H9 (cell line): ENCODE measurements at regions not wholly inside any gene's neighbourhood (a gene's known extent, or its start where the extent isn't known, plus 50 kb on each side); places are given as distances from the start of the nearest gene placed in this dataset.

Experiments used
- DNase-seq: peaks from one replicate; pipeline ENCODE4 v3.0.0-alpha.2; 2017
- H2AFZ ChIP-seq: one replicate; pipeline ENCODE4 v1.6.1; 2013; ENCODE audit warnings: mild to moderate bottlenecking, low read length, control low read depth, moderate library complexity
- H2AK5ac ChIP-seq: 2 replicates; pipeline ENCODE4 v1.6.1; 2013; ENCODE audit warnings: low read length, control low read depth, mixed read lengths; ENCODE audit not compliant: insufficient read length
- H2BK120ac ChIP-seq: one replicate; pipeline ENCODE4 v1.6.1; 2013; ENCODE audit warnings: low read depth, mild to moderate bottlenecking, low read length, control low read depth, inconsistent platforms; ENCODE audit not compliant: poor library complexity, severe bottlenecking
- H2BK12ac ChIP-seq: 2 replicates; pipeline ENCODE4 v1.6.1; 2013; ENCODE audit warnings: low read length, control low read depth, mixed read lengths, low read depth; ENCODE audit not compliant: insufficient read length
- H2BK15ac ChIP-seq: 2 replicates; pipeline ENCODE4 v1.6.1; 2013; ENCODE audit warnings: low read depth, low read length, control low read depth
- H2BK20ac ChIP-seq: one replicate; pipeline ENCODE4 v1.6.1; 2013; ENCODE audit warnings: low read depth, mild to moderate bottlenecking, low read length, control low read depth, inconsistent platforms; ENCODE audit not compliant: poor library complexity, severe bottlenecking
- H2BK5ac ChIP-seq: 2 replicates; pipeline ENCODE4 v1.6.1; 2013; ENCODE audit warnings: low read length, control low read depth, mixed read lengths; ENCODE audit not compliant: insufficient read length
- H3K14ac ChIP-seq: 2 replicates; pipeline ENCODE4 v1.6.1; 2013; ENCODE audit warnings: low read length, control low read depth; ENCODE audit not compliant: insufficient read depth
- H3K18ac ChIP-seq: 2 replicates; pipeline ENCODE4 v1.6.1; 2013; ENCODE audit warnings: low read depth, mild to moderate bottlenecking, mixed read lengths, low read length, control low read depth; ENCODE audit not compliant: insufficient read length
- H3K23ac ChIP-seq: 2 replicates; pipeline ENCODE4 v1.6.1; 2013; ENCODE audit warnings: low read length, control low read depth, mixed read lengths, low read depth; ENCODE audit not compliant: insufficient read length
- H3K23me2 ChIP-seq: 2 replicates; pipeline ENCODE4 v1.6.1; 2013; ENCODE audit warnings: low read depth, mild to moderate bottlenecking, mixed read lengths, low read length, control low read depth; ENCODE audit not compliant: insufficient read length, poor library complexity, severe bottlenecking
- H3K27ac ChIP-seq: 2 replicates; pipeline ENCODE4 v1.5.1; 2013; ENCODE audit warnings: low read length, control low read depth, mixed read lengths, low read depth; ENCODE audit not compliant: insufficient read length
- H3K27me3 ChIP-seq: 2 replicates; pipeline ENCODE4 v1.6.1; 2013; ENCODE audit warnings: low read length, control low read depth, inconsistent platforms; ENCODE audit not compliant: insufficient read depth
- H3K4ac ChIP-seq: 2 replicates; pipeline ENCODE4 v1.6.1; 2013; ENCODE audit warnings: low read depth, mild to moderate bottlenecking, control low read depth, inconsistent platforms, low read length, moderate library complexity
- H3K4me1 ChIP-seq: 2 replicates; pipeline ENCODE4 v1.6.1; 2013; ENCODE audit warnings: low read length, control low read depth, inconsistent platforms; ENCODE audit not compliant: insufficient read depth
- H3K4me2 ChIP-seq: 2 replicates; pipeline ENCODE4 v1.6.1; 2013; ENCODE audit warnings: low read length, control low read depth, mixed read lengths; ENCODE audit not compliant: insufficient read length, insufficient read depth
- H3K56ac ChIP-seq: 2 replicates; pipeline ENCODE4 v1.6.1; 2013; ENCODE audit warnings: low read depth, mild to moderate bottlenecking, mixed read lengths, low read length, control low read depth; ENCODE audit not compliant: insufficient read length
- H3K79me1 ChIP-seq: 2 replicates; pipeline ENCODE4 v1.6.1; 2013; ENCODE audit warnings: low read depth, mild to moderate bottlenecking, moderate library complexity, low read length, control low read depth, inconsistent platforms; ENCODE audit not compliant: insufficient read depth, poor library complexity, severe bottlenecking
- H3K79me2 ChIP-seq: 2 replicates; pipeline ENCODE4 v1.6.1; 2013; ENCODE audit warnings: low read length, control low read depth, inconsistent platforms; ENCODE audit not compliant: insufficient read depth
- H3K9ac ChIP-seq: 2 replicates; pipeline ENCODE4 v1.6.1; 2013; ENCODE audit warnings: low read length, control low read depth, mixed read lengths; ENCODE audit not compliant: insufficient read length; ENCODE audit errors: extremely low read depth
- H3K9me3 ChIP-seq: one replicate; pipeline ENCODE4 v1.6.1; 2013; ENCODE audit warnings: low read depth, low read length, inconsistent platforms; ENCODE audit not compliant: control insufficient read depth
- H3T11ph ChIP-seq: one replicate; pipeline ENCODE4 v1.6.1; 2013; ENCODE audit warnings: mild to moderate bottlenecking, low read length, control low read depth, inconsistent platforms
- H4K20me1 ChIP-seq: one replicate; pipeline ENCODE4 v1.6.1; 2013; ENCODE audit not compliant: control insufficient read depth, insufficient read length, insufficient read depth
- H4K5ac ChIP-seq: 2 replicates; pipeline ENCODE4 v1.6.1; 2013; ENCODE audit warnings: low read depth, mild to moderate bottlenecking, mixed read lengths, low read length, control low read depth; ENCODE audit not compliant: insufficient read length
- H4K8ac ChIP-seq: replicated peaks from 2 replicates; pipeline ENCODE4 v1.6.1; 2013; ENCODE audit warnings: low read length, control low read depth, mixed read lengths, low read depth; ENCODE audit not compliant: insufficient read length
- H4K91ac ChIP-seq: 2 replicates; pipeline ENCODE4 v1.6.1; 2013; ENCODE audit warnings: low read depth, mild to moderate bottlenecking, moderate library complexity, mixed read lengths, low read length, control low read depth; ENCODE audit not compliant: insufficient read length
- H3K27ac Mint-ChIP-seq, 3 experiments: 2 replicates in 2 of 3; 3 replicates in 1 of 3; pipeline ENCODE4 v1.8.0; 2020 to 2021; ENCODE audit warnings: mixed read lengths in 3 of 3, mild to moderate bottlenecking in 1 of 3, moderate library complexity in 1 of 3
- H3K27me3 Mint-ChIP-seq: 2 replicates; pipeline ENCODE4 v1.8.0; 2021; ENCODE audit warnings: low read depth, mild to moderate bottlenecking, moderate library complexity, mixed read lengths
- H3K36me3 Mint-ChIP-seq, 3 experiments: 2 replicates in 2 of 3; 3 replicates in 1 of 3; pipeline ENCODE4 v1.8.0; 2020 to 2021; ENCODE audit warnings: low read depth in 3 of 3, mixed read lengths in 3 of 3; ENCODE audit not compliant: insufficient read depth in 1 of 3
- H3K4me1 Mint-ChIP-seq, 2 experiments: 2 replicates each; pipeline ENCODE4 v1.8.0; 2020; ENCODE audit warnings: mixed read lengths in 2 of 2
- H3K4me3 Mint-ChIP-seq, 2 experiments: 2 replicates in 1 of 2; 3 replicates in 1 of 2; pipeline ENCODE4 v1.8.0; 2020 to 2021; ENCODE audit warnings: mild to moderate bottlenecking in 2 of 2, mixed read lengths in 2 of 2, moderate library complexity in 1 of 2
- H3K9me3 Mint-ChIP-seq, 2 experiments: 2 replicates in 1 of 2; 3 replicates in 1 of 2; pipeline ENCODE4 v1.8.0; 2020; ENCODE audit warnings: mild to moderate bottlenecking in 2 of 2, mixed read lengths in 2 of 2, moderate library complexity in 1 of 2
- WGBS: extraction: QIAGEN DNeasy Blood & Tissue Kit; methylation state at CpG from one replicate; pipeline ENCODE4 v1.1.7; 2013; ENCODE audit warnings: missing lambda C conversion rate, low lambda C conversion rate, mixed read lengths; ENCODE audit not compliant: insufficient read length; ENCODE audit errors: extremely low coverage; 5-methylcytosine and 5-hydroxymethylcytosine counted together
- TF ChIP-seq, protein P1 (sequence below): fragments of 200-600 bp; sonication (generic); conservative IDR thresholded peaks from 3 replicates; pipeline ENCODE4 v1.8.0; 2021; ENCODE audit warnings: antibody characterized with exemption, mild to moderate bottlenecking

DNA sequence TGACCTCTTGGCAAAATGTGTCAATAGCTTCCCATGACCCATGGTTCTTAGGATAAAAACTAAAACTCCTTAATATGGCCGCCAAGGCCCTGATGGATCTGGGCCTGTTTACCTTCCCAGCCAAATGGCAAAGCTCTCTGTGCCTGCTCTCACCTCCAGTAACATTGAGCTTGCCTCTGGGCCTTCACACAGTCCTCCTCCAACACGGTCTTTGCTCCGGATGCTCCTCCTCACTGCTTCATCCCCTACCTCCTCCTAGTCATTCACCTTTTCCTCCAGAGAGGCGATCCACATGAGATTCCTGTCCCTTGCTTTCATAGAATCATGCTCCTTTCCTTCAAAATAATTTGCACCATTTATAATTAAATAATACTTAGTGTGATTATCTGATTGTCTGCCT is 172.3 kb upstream of the AFDN start:
- no peak overlapping the region for H3K18ac ChIP-seq
- no peaks in the 10 kb centered on the region for H3K79me2 ChIP-seq
- Mint-ChIP-seq H3K9me3 (peaks cover 0 to 3% of the 10 kb centered on the region in 2 experiments; a peak in 1 of 5 replicates), H3K36me3 (peaks cover 0 to 3% (median 0%) of the 10 kb centered on the region in 3 experiments; a peak in 2 of 7 replicates), H3K4me3 (no peak overlapping the region), H3K4me1 (peaks cover 0 to 4% of the 10 kb centered on the region in 2 experiments; a peak in 2 of 4 replicates), H3K27me3 (peaks cover 5% of the 10 kb centered on the region), H3K27ac (no peak overlapping the region; a peak in 1 of 7 replicates)
- no peaks in the 10 kb centered on the region for H3K23me2 ChIP-seq
- TF ChIP-seq, protein P1, sequence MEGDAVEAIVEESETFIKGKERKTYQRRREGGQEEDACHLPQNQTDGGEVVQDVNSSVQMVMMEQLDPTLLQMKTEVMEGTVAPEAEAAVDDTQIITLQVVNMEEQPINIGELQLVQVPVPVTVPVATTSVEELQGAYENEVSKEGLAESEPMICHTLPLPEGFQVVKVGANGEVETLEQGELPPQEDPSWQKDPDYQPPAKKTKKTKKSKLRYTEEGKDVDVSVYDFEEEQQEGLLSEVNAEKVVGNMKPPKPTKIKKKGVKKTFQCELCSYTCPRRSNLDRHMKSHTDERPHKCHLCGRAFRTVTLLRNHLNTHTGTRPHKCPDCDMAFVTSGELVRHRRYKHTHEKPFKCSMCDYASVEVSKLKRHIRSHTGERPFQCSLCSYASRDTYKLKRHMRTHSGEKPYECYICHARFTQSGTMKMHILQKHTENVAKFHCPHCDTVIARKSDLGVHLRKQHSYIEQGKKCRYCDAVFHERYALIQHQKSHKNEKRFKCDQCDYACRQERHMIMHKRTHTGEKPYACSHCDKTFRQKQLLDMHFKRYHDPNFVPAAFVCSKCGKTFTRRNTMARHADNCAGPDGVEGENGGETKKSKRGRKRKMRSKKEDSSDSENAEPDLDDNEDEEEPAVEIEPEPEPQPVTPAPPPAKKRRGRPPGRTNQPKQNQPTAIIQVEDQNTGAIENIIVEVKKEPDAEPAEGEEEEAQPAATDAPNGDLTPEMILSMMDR: no peak
- no peaks in the 10 kb centered on the region for H3K27me3 ChIP-seq
- H3K9me3 ChIP-seq: no peaks in the 10 kb centered on the region
- no peak overlapping the region for H2BK5ac ChIP-seq
- no peaks in the 10 kb centered on the region for H4K20me1 ChIP-seq
- DNase-seq: no peak
- no peak overlapping the region for H2BK120ac ChIP-seq
- H3K14ac ChIP-seq: no peak overlapping the region
- H4K5ac ChIP-seq: no peak overlapping the region
- no peaks in the 10 kb centered on the region for H3K79me1 ChIP-seq
- H3K27ac ChIP-seq: no peak overlapping the region
- H3K4me1 ChIP-seq: no peaks in the 10 kb centered on the region
- H2BK12ac ChIP-seq: no peak overlapping the region
- H2AK5ac ChIP-seq: no peak overlapping the region
- no CpG with 5 or more reads among the region's 4 CpGs for WGBS
- no peak overlapping the region for H3K23ac ChIP-seq
- no peak overlapping the region for H3K56ac ChIP-seq
- H2AFZ ChIP-seq: no peak overlapping the region
- no peak overlapping the region for H3K4ac ChIP-seq
- no peak overlapping the region for H4K91ac ChIP-seq
- H4K8ac ChIP-seq: no peak overlapping the region
- no peak overlapping the region for H3T11ph ChIP-seq
- no peak overlapping the region for H3K9ac ChIP-seq
- H2BK20ac ChIP-seq: no peak overlapping the region
- H2BK15ac ChIP-seq: no peak overlapping the region
- H3K4me2 ChIP-seq: no peak overlapping the region
